Activated CD8-positive, alpha-beta T cell treated with anti-CD3 and anti-CD28 coated beads for 36 hours (primary cell): ENCODE measurements at regions not wholly inside any gene's neighbourhood (a gene's known extent, or its start where the extent isn't known, plus 50 kb on each side); places are given as distances from the start of the nearest gene placed in this dataset.

Experiments
- ATAC-seq: fragments of 200-7000 bp; cut with Tn5 transposase; one replicate; pipeline ENCODE4 v1.10.0; 2021; ENCODE audit warnings: mild to moderate bottlenecking, moderate library complexity
- CTCF ChIA-PET: fragments of 350-600 bp; sonication (Branson Sonifier 250); formaldehyde crosslinking; loops from one replicate; lab custom pipeline; 2021; ENCODE audit warnings: antibody characterized with exemption; lab: Charles Lee
- POLR2A ChIA-PET: fragments of 350-600 bp; sonication (Branson Sonifier 250); formaldehyde crosslinking; loops from one replicate; lab custom pipeline; 2021; ENCODE audit warnings: antibody characterized with exemption; lab: Charles Lee
- DNase-seq: peaks from one replicate; pipeline ENCODE4 v3.0.0-alpha.2; 2020
- H3K27ac Mint-ChIP-seq: one replicate; pipeline ENCODE4 v1.8.0; 2021; ENCODE audit warnings: mild to moderate bottlenecking, mixed read lengths
- H3K27me3 Mint-ChIP-seq: one replicate; pipeline ENCODE4 v1.8.0; 2021; ENCODE audit warnings: mixed read lengths
- H3K36me3 Mint-ChIP-seq: one replicate; pipeline ENCODE4 v1.8.0; 2021; ENCODE audit warnings: low read depth, mixed read lengths
- H3K4me1 Mint-ChIP-seq: one replicate; pipeline ENCODE4 v1.8.0; 2021; ENCODE audit warnings: low read depth, mixed read lengths
- H3K4me3 Mint-ChIP-seq: one replicate; pipeline ENCODE4 v1.8.0; 2021; ENCODE audit warnings: mild to moderate bottlenecking, moderate library complexity, mixed read lengths
- H3K9me3 Mint-ChIP-seq: one replicate; pipeline ENCODE4 v1.8.0; 2021; ENCODE audit warnings: mixed read lengths
- intact Hi-C: fragments of 100-400 bp; cut with micrococcal nuclease; formaldehyde crosslinking; loops from one replicate; pipeline ENCODE4 v1.10.0; 2022
- TF ChIP-seq, protein P1 (sequence below): fragments of 200-600 bp; IDR thresholded peaks from one replicate; pipeline ENCODE4 v1.8.0; 2022; ENCODE audit warnings: antibody characterized with exemption, mild to moderate bottlenecking

DNA sequence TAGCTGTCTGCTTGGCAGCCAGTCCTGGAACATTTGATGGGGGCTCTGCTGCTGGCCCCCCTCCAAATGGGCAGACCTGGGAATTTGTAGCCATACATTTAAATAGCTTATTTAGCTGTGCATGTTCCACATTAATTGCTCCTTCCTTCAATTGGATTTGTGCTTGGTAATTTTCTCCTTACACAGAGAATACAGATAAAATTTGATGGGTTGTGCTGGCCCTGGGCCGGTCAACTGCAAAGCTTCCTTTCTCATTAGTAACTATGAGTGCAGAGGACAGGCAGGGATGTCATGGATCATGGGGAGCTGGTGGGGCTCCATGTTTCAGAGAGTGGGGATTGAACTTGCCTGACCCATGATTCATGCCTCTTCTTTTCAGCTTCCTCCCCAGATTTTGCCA is 201.5 kb upstream of the GHITM start:
- Mint-ChIP-seq H3K36me3 (no peaks in the 10 kb centered on the region), H3K4me1 (no peaks in the 10 kb centered on the region), H3K9me3 (no peaks in the 10 kb centered on the region), H3K27me3 (peaks cover 1% of the 10 kb centered on the region), H3K4me3 (no peak overlapping the region), H3K27ac (no peak overlapping the region)
- CTCF ChIA-PET: interaction anchor here (0.9 kb wide), 1 partner anchor 66 kb away, joined by 3 read pairs; no protein-coding TSS in a partner anchor
- intact Hi-C loops: no loop called here
- POLR2A ChIA-PET: no interaction called here
- ATAC-seq (no peak), DNase-seq (no peak)
- TF ChIP-seq, protein P1, sequence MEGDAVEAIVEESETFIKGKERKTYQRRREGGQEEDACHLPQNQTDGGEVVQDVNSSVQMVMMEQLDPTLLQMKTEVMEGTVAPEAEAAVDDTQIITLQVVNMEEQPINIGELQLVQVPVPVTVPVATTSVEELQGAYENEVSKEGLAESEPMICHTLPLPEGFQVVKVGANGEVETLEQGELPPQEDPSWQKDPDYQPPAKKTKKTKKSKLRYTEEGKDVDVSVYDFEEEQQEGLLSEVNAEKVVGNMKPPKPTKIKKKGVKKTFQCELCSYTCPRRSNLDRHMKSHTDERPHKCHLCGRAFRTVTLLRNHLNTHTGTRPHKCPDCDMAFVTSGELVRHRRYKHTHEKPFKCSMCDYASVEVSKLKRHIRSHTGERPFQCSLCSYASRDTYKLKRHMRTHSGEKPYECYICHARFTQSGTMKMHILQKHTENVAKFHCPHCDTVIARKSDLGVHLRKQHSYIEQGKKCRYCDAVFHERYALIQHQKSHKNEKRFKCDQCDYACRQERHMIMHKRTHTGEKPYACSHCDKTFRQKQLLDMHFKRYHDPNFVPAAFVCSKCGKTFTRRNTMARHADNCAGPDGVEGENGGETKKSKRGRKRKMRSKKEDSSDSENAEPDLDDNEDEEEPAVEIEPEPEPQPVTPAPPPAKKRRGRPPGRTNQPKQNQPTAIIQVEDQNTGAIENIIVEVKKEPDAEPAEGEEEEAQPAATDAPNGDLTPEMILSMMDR: no peak

DNA sequence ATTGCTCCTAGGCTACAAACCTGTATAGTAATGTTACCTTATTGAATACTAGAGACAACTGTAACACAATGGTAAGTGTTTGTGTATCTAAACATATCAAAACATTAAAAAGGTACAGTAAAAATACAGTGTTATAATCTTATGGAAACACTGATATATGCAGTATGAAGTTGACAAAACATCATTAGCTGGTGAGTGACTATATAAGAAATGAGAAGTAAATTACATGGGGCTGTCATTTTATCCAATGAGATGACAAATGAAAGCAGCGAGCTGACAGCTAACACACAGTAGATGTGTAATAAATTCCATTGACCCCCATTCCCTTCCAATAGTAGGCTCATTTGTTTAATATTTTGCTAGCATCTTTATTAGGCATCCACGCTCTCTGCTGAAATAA is 198.1 kb upstream of the GHITM start:
- H3K27me3 Mint-ChIP-seq: peaks cover 1% of the 10 kb centered on the region
- no peak for DNase-seq
- TF ChIP-seq, protein P1: no peak
- no peaks in the 10 kb centered on the region for H3K4me1 Mint-ChIP-seq
- ATAC-seq: no peak
- intact Hi-C loops: no loop called here
- no peaks in the 10 kb centered on the region for H3K9me3 Mint-ChIP-seq
- H3K27ac Mint-ChIP-seq: no peak overlapping the region
- POLR2A ChIA-PET: no interaction called here
- no peak overlapping the region for H3K4me3 Mint-ChIP-seq
- H3K36me3 Mint-ChIP-seq: no peaks in the 10 kb centered on the region
- CTCF ChIA-PET: no interaction called here

DNA sequence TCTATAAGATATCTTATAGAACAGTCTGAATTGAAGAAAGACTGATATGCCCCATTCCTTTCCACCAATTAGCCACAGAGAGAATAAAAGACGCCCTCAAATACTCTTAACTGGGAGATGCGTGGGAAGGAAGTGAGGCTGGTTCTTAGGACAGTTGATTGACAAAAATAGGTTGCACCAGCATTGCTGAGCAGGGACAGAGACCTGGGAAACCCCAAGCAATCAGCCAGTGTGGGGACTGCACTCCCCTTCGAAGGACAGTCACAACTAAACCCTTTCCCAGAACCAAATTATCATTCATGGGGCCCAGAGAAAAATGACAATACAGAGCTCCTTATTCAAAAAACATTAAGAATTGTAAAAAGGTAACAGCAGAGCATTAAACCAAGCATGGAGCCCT is 196.9 kb upstream of the GHITM start:
- intact Hi-C loops: no loop called here
- Mint-ChIP-seq H3K27ac (no peak overlapping the region), H3K27me3 (peaks cover 1% of the 10 kb centered on the region), H3K4me3 (no peak overlapping the region), H3K36me3 (no peaks in the 10 kb centered on the region), H3K4me1 (no peaks in the 10 kb centered on the region), H3K9me3 (no peaks in the 10 kb centered on the region)
- POLR2A ChIA-PET: no interaction called here
- DNase-seq: no peak
- TF ChIP-seq, protein P1: no peak
- no peak for ATAC-seq
- CTCF ChIA-PET: no interaction called here

DNA sequence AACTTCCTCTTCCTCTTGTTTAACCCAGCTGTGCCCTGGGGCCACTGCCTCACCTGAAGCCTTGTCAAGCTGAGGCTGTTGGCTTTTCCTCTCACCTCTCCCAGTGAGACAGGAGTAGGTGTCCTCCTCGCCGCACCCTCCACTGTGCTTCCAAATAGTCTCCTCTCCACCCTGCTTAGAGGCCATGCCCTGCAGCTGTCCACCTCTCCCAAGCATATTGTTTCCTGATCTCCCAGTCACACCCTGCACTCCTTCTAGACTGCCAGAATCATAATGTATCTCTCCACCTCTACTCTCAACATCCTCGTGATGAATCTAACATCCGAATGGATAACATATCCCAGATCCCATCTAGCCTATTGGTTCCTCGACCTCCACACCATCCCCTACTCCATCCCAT is 196.3 kb upstream of the GHITM start:
- no peak overlapping the region for H3K4me3 Mint-ChIP-seq
- DNase-seq (no peak), ATAC-seq (no peak)
- no peak overlapping the region for H3K27ac Mint-ChIP-seq
- H3K4me1 Mint-ChIP-seq: no peaks in the 10 kb centered on the region
- TF ChIP-seq, protein P1: no peak
- no peaks in the 10 kb centered on the region for H3K9me3 Mint-ChIP-seq
- CTCF ChIA-PET: no interaction called here
- H3K27me3 Mint-ChIP-seq: peaks cover 1% of the 10 kb centered on the region
- POLR2A ChIA-PET: no interaction called here
- no peaks in the 10 kb centered on the region for H3K36me3 Mint-ChIP-seq
- intact Hi-C loops: no loop called here

DNA sequence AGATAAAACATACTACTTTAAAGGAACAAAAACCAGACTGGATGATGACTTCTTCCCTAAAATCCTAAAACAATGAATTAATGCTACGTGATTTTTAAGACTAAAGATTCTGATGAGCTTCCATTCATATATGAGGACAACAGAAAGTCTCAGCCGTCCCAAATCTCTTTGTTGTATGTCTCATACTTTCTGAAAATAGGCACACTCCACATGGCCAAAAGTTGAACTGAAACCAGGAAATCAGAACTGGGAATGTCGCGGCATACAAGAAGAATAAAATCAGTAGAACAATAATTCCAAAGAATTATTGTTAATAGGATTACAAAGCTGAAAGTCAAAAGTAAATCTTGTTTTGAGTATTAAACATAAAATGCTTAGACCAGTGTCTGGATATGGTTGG is 195.4 kb upstream of the GHITM start:
- H3K27ac Mint-ChIP-seq: no peak overlapping the region
- POLR2A ChIA-PET: no interaction called here
- DNase-seq (no peak), ATAC-seq (no peak)
- H3K27me3 Mint-ChIP-seq: peaks cover 1% of the 10 kb centered on the region
- no peaks in the 10 kb centered on the region for H3K4me1 Mint-ChIP-seq
- no peaks in the 10 kb centered on the region for H3K36me3 Mint-ChIP-seq
- TF ChIP-seq, protein P1: no peak
- intact Hi-C loops: no loop called here
- no peaks in the 10 kb centered on the region for H3K9me3 Mint-ChIP-seq
- CTCF ChIA-PET: no interaction called here
- no peak overlapping the region for H3K4me3 Mint-ChIP-seq
